ENCODE measurements at regions not wholly inside any gene's neighbourhood (a gene's known extent, or its start where the extent isn't known, plus 50 kb on each side); places are given as distances from the start of the nearest gene placed in this dataset.

DNA sequence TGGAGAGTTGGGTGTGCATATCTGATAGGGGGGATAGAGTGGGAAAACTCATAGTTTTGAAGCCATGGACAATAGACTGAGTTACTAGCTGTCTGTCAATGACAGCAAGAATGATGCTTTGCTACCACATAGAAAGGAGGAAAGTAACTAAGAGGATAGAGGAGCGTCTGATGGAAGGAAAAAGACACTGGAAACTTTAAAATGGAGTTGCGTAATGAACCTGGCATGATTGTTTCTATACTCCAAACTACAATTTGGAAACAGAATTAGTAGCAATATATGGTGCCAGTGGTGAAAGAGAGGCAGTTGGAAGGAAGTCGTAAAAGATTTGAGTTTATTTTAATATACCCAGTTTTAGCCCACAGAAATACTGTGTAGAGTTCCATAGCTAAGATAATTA is 163.6 kb downstream of the TUSC7 start:
- no peak for ATAC-seq
- H3K9me3 ChIP-seq (replicated peaks; ENCODE audit: control insufficient read depth, insufficient read depth, low read depth, low read length), result no peaks in the 10 kb centered on the region
- H3K4me1 ChIP-seq (replicated peaks in 1 of 2; ENCODE audit: control insufficient read depth in 2 of 2, insufficient read depth in 2 of 2, low read length in 2 of 2), result no peaks in the 10 kb centered on the region
- no peak overlapping the region for H3K4me2 ChIP-seq (ENCODE audit: insufficient read depth, low read length)
- no peak for FAIRE-seq
- no TSS peak for BruUV-seq (replicated peaks)
- H3K79me2 ChIP-seq (ENCODE audit: control insufficient read depth, insufficient read depth, low read length), result no peaks in the 10 kb centered on the region
- intact Hi-C loops (cut with micrococcal nuclease), result no loop called here
- H2AFZ ChIP-seq (ENCODE audit: low read depth, low read length), result no peak overlapping the region
- no peak overlapping the region for H3K9ac ChIP-seq (ENCODE audit: insufficient read depth in 1 of 2, low read depth in 2 of 2, low read length in 2 of 2)
- H4K20me1 ChIP-seq (replicated peaks; ENCODE audit: control insufficient read depth, insufficient read depth, low read length), result no peaks in the 10 kb centered on the region
- no peak overlapping the region for H3K4me3 ChIP-seq
- H3K27me3 ChIP-seq (ENCODE audit: control insufficient read depth in 2 of 2, insufficient read depth in 2 of 2, low read length in 2 of 2), result no peaks in the 10 kb centered on the region
- 0% methylated on average over 3 of the region's 3 CpGs for WGBS (ENCODE audit: insufficient coverage, low coverage, missing lambda C conversion rate)
- TF ChIP-seq POLR2B (IDR thresholded peaks at IDR 0.05; ENCODE audit: low read depth, partially characterized antibody) (no peak), ZNF695 (CRISPR knock-in tag; IDR thresholded peaks at IDR 0.05) (no peak), ZNF12 (CRISPR knock-in tag; IDR thresholded peaks at IDR 0.05) (no peak), CEBPB (tag; IDR thresholded peaks at IDR 0.05) (no peak)
- H3K9me1 ChIP-seq (ENCODE audit: control insufficient read depth, insufficient read depth, low read length), result no peaks in the 10 kb centered on the region
- CTCF ChIA-PET (ENCODE audit: low intra/inter-chr PET ratio), result no interaction called here
- POLR2A ChIA-PET, result interaction anchor here (0.6 kb wide), 1 partner anchor 1128 kb away, joined by 4 read pairs; no protein-coding TSS in a partner anchor
- in situ Hi-C loops (cut with MboI), result no loop called here
- no peaks in the 10 kb centered on the region for H3K36me3 ChIP-seq (ENCODE audit: control insufficient read depth, insufficient read depth, low read length)
- no peak for DNase-seq (ENCODE audit: extremely low read depth in 1 of 4, low spot score in 3 of 4)
- H3K27ac ChIP-seq (ENCODE audit: extremely low read depth, low read depth, low read length), result no peak overlapping the region

GRCh38 chr3:116877968-116878367 is 168.4 kb downstream of the TUSC7 start:
- Histone ChIP-seq H3K4me2 (ENCODE audit: insufficient read depth, low read length) (no peak overlapping the region), H3K79me2 (ENCODE audit: control insufficient read depth, insufficient read depth, low read length) (no peaks in the 10 kb centered on the region), H4K20me1 (replicated peaks; ENCODE audit: control insufficient read depth, insufficient read depth, low read length) (no peaks in the 10 kb centered on the region), H3K9me3 (replicated peaks; ENCODE audit: control insufficient read depth, insufficient read depth, low read depth, low read length) (no peaks in the 10 kb centered on the region), H3K27ac (ENCODE audit: extremely low read depth, low read depth, low read length) (no peak overlapping the region), H3K9me1 (ENCODE audit: control insufficient read depth, insufficient read depth, low read length) (no peaks in the 10 kb centered on the region), H3K36me3 (ENCODE audit: control insufficient read depth, insufficient read depth, low read length) (no peaks in the 10 kb centered on the region), H2AFZ (ENCODE audit: low read depth, low read length) (no peak overlapping the region), H3K27me3 (ENCODE audit: control insufficient read depth in 2 of 2, insufficient read depth in 2 of 2, low read length in 2 of 2) (no peaks in the 10 kb centered on the region), H3K9ac (ENCODE audit: insufficient read depth in 1 of 2, low read depth in 2 of 2, low read length in 2 of 2) (no peak overlapping the region), H3K4me3 (no peak overlapping the region), H3K4me1 (replicated peaks in 1 of 2; ENCODE audit: control insufficient read depth in 2 of 2, insufficient read depth in 2 of 2, low read length in 2 of 2) (no peaks in the 10 kb centered on the region)
- WGBS (ENCODE audit: insufficient coverage, low coverage, missing lambda C conversion rate), result 0% methylated on average over 3 of the region's 3 CpGs
- FAIRE-seq, result no peak
- no peak for TF ChIP-seq KDM1A (IDR thresholded peaks at IDR 0.05)
- TF ChIP-seq NR4A1 (CRISPR knock-in tag; IDR thresholded peaks at IDR 0.05), result no peak
- TF ChIP-seq NR4A1 (tag; IDR thresholded peaks at IDR 0.05), result no peak
- no peak for TF ChIP-seq GABPB1 (CRISPR knock-in tag; IDR thresholded peaks at IDR 0.05)
- no peak for TF ChIP-seq ZC3H8 (IDR thresholded peaks at IDR 0.05)
- intact Hi-C loops (cut with micrococcal nuclease) (no loop called here), in situ Hi-C loops (cut with MboI) (no loop called here)
- no TSS peak for BruUV-seq (replicated peaks)
- DNase-seq (ENCODE audit: extremely low read depth in 1 of 4, low spot score in 3 of 4), result no peak
- CTCF ChIA-PET (ENCODE audit: low intra/inter-chr PET ratio), result no interaction called here
- POLR2A ChIA-PET, result no interaction called here
- ATAC-seq, result no peak

All from K562 (cell line).